SK-MEL-5 (cell line): ENCODE measurements at regions not wholly inside any gene's neighbourhood (a gene's known extent, or its start where the extent isn't known, plus 50 kb on each side); places are given as distances from the start of the nearest gene placed in this dataset.

ENCODE experiments used
- DNase-seq: peaks from one replicate; pipeline ENCODE4 v3.0.0-alpha.2; 2016; ENCODE audit warnings: low read depth, low spot score
- in situ Hi-C: cut with HindIII; loops from 2 replicates; pipeline ENCODE4 v1.10.0; 2016; ENCODE audit warnings: low sequenced_read_pairs, high pct_unique_total_duplicates, low pct_unique_long_range_greater_than_20kb

GRCh38 chr13:106028911-106029310 is 506.6 kb downstream of the EFNB2 start:
- DNase-seq, result no peak
- in situ Hi-C loops, result no loop called here

GRCh38 chr13:106011600-106011999 is 523.9 kb downstream of the EFNB2 start:
- DNase-seq, result no peak
- in situ Hi-C loops, result no loop called here

GRCh38 chr13:106010836-106011235 is 524.6 kb downstream of the EFNB2 start:
- in situ Hi-C loops, result no loop called here
- no peak for DNase-seq

- no peak for DNase-seq
- in situ Hi-C loops, result no loop called here
Measured at GRCh38 chr13:106008540-106008939, 526.9 kb downstream of the EFNB2 start.

GRCh38 chr13:106007156-106007555 is 528.3 kb downstream of the EFNB2 start:
- DNase-seq, result no peak
- in situ Hi-C loops, result no loop called here

GRCh38 chr13:106003651-106004050 is 531.8 kb downstream of the EFNB2 start:
- in situ Hi-C loops, result no loop called here
- DNase-seq, result no peak

- no peak for DNase-seq
- in situ Hi-C loops, result no loop called here
Measured at GRCh38 chr13:106001443-106001842, 534.0 kb downstream of the EFNB2 start.

- no peak for DNase-seq
- in situ Hi-C loops, result no loop called here
Measured at GRCh38 chr13:105997581-105998550, 537.6 kb downstream of the EFNB2 start.

GRCh38 chr13:105996391-105997025 is 539.0 kb downstream of the EFNB2 start:
- DNase-seq, result no peak
- in situ Hi-C loops, result no loop called here

GRCh38 chr13:105994340-105994739 is 541.1 kb downstream of the EFNB2 start:
- DNase-seq, result no peak
- in situ Hi-C loops, result no loop called here

- in situ Hi-C loops, result no loop called here
- peak; percentile 56 for DNase-seq
Measured at GRCh38 chr13:105991622-105992277, 543.7 kb downstream of the EFNB2 start.

- in situ Hi-C loops, result no loop called here
- DNase-seq, result no peak
Measured at GRCh38 chr13:105991131-105991530, 544.3 kb downstream of the EFNB2 start.

- no peak for DNase-seq
- in situ Hi-C loops, result no loop called here
Measured at GRCh38 chr13:105990256-105990958, 545.1 kb downstream of the EFNB2 start.

GRCh38 chr13:105984646-105985045 is 550.8 kb downstream of the EFNB2 start:
- no peak for DNase-seq

GRCh38 chr13:105984236-105984635 is 551.2 kb downstream of the EFNB2 start:
- no peak for DNase-seq
- in situ Hi-C loops, result no loop called here

More at GRCh38 chr13:105984646-105985045, 550.8 kb downstream of the EFNB2 start:
- in situ Hi-C loops, result no loop called here

GRCh38 chr13:105982219-105982930 is 553.1 kb downstream of the EFNB2 start:
- in situ Hi-C loops, result no loop called here
- no peak for DNase-seq
